Nephron progenitor cell (in vitro differentiated cells): ENCODE measurements at regions not wholly inside any gene's neighbourhood (a gene's known extent, or its start where the extent isn't known, plus 50 kb on each side); places are given as distances from the start of the nearest gene placed in this dataset.
A peak's percentile ranks its signal among the peaks of the same experiment; 100 is the strongest.

Experiments used
- DNase-seq: peaks from one replicate; pipeline ENCODE4 v3.0.0; 2021
- H3K27ac Mint-ChIP-seq: 2 replicates; pipeline ENCODE4 v1.8.0; 2021; ENCODE audit warnings: mild to moderate bottlenecking, moderate library complexity, mixed read lengths
- H3K27me3 Mint-ChIP-seq: 2 replicates; pipeline ENCODE4 v1.8.0; 2021; ENCODE audit warnings: mild to moderate bottlenecking, low read depth, mixed read lengths; ENCODE audit not compliant: poor library complexity
- H3K36me3 Mint-ChIP-seq: 2 replicates; pipeline ENCODE4 v1.8.0; 2021; ENCODE audit warnings: low read depth, mixed read lengths
- H3K4me1 Mint-ChIP-seq: 2 replicates; pipeline ENCODE4 v1.8.0; 2021; ENCODE audit warnings: mixed read lengths
- H3K4me3 Mint-ChIP-seq: 2 replicates; pipeline ENCODE4 v1.8.0; 2021; ENCODE audit warnings: mild to moderate bottlenecking, moderate library complexity, mixed read lengths
- H3K9me3 Mint-ChIP-seq: 2 replicates; pipeline ENCODE4 v1.8.0; 2021; ENCODE audit warnings: mild to moderate bottlenecking, moderate library complexity, mixed read lengths
- TF ChIP-seq, protein P1 (sequence below): fragments of 200-600 bp; sonication (generic); IDR thresholded peaks from 2 replicates; pipeline ENCODE4 v1.5.0; 2021; ENCODE audit warnings: antibody characterized with exemption

DNA sequence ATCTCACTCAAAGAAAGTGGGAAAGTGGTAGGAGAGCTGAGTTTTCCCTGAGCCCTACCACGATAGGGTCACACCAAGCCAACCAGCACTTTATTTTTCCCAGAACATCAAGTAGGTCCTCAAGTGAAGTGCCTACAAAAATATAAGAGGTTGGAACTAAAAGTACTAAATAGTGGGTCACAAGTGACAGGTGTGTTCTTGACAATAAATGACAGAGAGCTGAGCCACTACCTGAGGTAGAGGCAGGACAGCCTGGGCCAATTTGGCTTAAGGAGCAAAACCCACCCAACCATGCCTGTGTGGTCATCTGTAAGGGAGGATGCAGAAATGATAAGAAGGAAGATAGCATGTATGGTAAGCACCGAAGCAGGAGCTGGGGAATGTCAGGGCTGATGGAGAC is 154.8 kb upstream of the SSTR4 start:
- H3K27me3 Mint-ChIP-seq: peaks cover 32% of the 10 kb centered on the region
- no peak overlapping the region for H3K4me3 Mint-ChIP-seq
- TF ChIP-seq, protein P1, sequence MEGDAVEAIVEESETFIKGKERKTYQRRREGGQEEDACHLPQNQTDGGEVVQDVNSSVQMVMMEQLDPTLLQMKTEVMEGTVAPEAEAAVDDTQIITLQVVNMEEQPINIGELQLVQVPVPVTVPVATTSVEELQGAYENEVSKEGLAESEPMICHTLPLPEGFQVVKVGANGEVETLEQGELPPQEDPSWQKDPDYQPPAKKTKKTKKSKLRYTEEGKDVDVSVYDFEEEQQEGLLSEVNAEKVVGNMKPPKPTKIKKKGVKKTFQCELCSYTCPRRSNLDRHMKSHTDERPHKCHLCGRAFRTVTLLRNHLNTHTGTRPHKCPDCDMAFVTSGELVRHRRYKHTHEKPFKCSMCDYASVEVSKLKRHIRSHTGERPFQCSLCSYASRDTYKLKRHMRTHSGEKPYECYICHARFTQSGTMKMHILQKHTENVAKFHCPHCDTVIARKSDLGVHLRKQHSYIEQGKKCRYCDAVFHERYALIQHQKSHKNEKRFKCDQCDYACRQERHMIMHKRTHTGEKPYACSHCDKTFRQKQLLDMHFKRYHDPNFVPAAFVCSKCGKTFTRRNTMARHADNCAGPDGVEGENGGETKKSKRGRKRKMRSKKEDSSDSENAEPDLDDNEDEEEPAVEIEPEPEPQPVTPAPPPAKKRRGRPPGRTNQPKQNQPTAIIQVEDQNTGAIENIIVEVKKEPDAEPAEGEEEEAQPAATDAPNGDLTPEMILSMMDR: no peak
- no peak overlapping the region for H3K27ac Mint-ChIP-seq
- peaks cover 14% of the 10 kb centered on the region for H3K9me3 Mint-ChIP-seq
- no peaks in the 10 kb centered on the region for H3K4me1 Mint-ChIP-seq
- H3K36me3 Mint-ChIP-seq: no peaks in the 10 kb centered on the region
- no peak for DNase-seq

DNA sequence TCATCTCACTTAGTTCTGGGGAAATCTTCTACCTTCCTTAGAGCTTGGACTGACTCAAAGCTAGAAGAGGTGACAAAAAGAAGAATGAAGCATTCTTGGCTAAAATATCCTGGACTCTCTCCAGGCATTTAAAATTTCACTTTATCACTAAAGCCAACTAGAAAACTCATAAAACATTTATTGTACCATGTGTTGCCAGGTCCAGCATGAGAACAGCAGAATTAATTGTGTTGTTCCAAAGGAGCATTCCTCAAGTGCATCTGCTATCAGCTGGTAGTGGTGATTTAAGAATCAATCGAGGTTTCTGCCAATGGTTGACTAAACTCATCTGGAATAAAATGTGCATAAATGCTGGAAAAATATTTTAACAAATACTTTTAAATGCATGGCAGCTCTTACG is 147.3 kb upstream of the SSTR4 start:
- no peak for DNase-seq
- Mint-ChIP-seq H3K27me3 (peaks cover 28% of the 10 kb centered on the region), H3K4me1 (peaks cover 8% of the 10 kb centered on the region), H3K4me3 (no peak overlapping the region), H3K36me3 (peaks cover 5% of the 10 kb centered on the region), H3K9me3 (peaks cover 32% of the 10 kb centered on the region), H3K27ac (no peak overlapping the region)
- TF ChIP-seq, protein P1: no peak

DNA sequence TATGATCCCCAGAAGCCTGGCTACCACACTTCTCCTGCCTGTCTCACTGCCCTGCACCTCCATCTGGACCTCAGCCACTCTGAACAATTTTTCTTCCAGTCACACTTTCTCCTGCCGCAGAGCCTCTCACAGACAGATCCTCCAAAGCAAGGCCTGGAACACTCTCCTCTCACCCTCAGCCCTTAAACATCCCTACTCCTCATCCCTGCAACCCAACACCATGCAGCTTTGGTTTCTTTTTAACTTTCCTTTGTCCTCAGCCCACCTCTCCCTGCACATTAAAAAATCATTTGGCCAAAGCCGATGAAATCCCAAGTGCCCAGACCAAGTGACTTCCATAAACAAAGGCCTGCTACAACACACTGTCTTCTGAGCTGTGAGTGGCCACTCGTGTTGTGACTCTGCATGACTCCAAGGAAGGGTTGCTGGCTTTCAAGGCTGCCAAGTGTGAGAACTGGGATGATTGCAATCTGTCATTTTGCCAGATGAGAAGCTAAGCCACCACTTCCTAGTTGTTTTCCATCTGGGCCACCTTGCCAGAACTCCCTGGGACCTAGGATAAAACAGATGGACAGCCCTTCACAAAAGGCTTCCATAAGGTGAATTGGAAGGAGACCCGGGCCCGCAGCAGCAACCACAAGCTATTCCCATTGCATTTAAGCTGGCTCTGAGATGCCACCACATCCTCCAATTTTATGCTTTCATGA is 144.4 kb upstream of the SSTR4 start:
- DNase-seq: no peak
- H3K27me3 Mint-ChIP-seq: peaks cover 17% of the 10 kb centered on the region
- H3K36me3 Mint-ChIP-seq: peaks cover 5% of the 10 kb centered on the region
- peaks cover 15% of the 10 kb centered on the region for H3K9me3 Mint-ChIP-seq
- peaks cover 8% of the 10 kb centered on the region for H3K4me1 Mint-ChIP-seq
- TF ChIP-seq, protein P1: no peak
- H3K4me3 Mint-ChIP-seq: no peak overlapping the region
- peak overlapping the region; percentile 28 for H3K27ac Mint-ChIP-seq

DNA sequence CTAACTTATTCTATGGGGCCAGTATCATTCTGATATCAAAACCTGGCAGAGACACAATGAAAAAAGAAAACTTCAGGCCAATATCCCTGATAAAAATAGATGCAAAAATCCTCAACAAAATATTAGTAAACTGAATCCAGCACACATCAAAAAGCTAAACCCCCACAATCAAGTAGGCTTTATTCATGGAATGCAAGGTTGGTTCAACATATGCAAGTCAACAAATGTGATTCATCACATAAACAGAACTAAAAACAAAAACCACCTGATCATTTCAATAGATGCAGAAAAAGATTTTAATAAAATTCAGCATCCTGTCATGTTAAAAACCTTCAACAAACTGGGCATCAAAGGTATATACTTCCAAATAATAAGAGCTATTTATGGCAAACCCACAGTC is 133.9 kb upstream of the SSTR4 start:
- H3K36me3 Mint-ChIP-seq: no peaks in the 10 kb centered on the region
- H3K4me1 Mint-ChIP-seq: peaks cover 5% of the 10 kb centered on the region
- no peak overlapping the region for H3K4me3 Mint-ChIP-seq
- no peaks in the 10 kb centered on the region for H3K27me3 Mint-ChIP-seq
- DNase-seq: no peak
- no peak overlapping the region for H3K27ac Mint-ChIP-seq
- H3K9me3 Mint-ChIP-seq: peaks cover 25% of the 10 kb centered on the region
- TF ChIP-seq, protein P1: no peak

DNA sequence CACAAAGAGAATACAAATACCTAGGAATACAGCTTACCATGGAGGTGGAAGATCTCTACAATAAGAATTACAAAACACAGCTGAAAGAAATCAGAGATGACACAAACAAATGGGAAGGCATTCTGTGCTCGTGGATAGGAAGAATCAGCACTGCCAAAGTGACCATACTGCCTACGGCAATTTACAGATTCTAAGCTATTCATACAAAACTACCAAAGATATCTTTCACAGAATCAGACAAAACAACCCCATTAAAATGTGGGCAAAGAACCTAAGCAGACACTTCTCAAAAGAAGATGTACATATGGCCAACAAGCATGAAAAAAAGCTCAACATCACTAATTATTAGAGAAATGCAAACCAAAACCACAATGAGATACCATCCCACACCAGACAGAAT is 133.2 kb upstream of the SSTR4 start:
- peaks cover 5% of the 10 kb centered on the region for H3K4me1 Mint-ChIP-seq

More for the DNA sequence above, 133.2 kb upstream of the SSTR4 start:
- TF ChIP-seq, protein P1: no peak
- H3K36me3 Mint-ChIP-seq: no peaks in the 10 kb centered on the region
- peaks cover 25% of the 10 kb centered on the region for H3K9me3 Mint-ChIP-seq
- H3K27me3 Mint-ChIP-seq: no peaks in the 10 kb centered on the region
- H3K27ac Mint-ChIP-seq: no peak overlapping the region
- H3K4me3 Mint-ChIP-seq: no peak overlapping the region
- no peak for DNase-seq
